H1 (cell line): ENCODE measurements at regions not wholly inside any gene's neighbourhood (a gene's known extent, or its start where the extent isn't known, plus 50 kb on each side); places are given as distances from the start of the nearest gene placed in this dataset.

ENCODE experiments used
- CTCF ChIA-PET: fragments of 300-600 bp; sonication (Branson Sonifier 250); formaldehyde crosslinking; loops from one replicate; lab custom pipeline; 2021; ENCODE audit not compliant: partially characterized antibody; lab: Charles Lee
- POLR2A ChIA-PET: fragments of 300-600 bp; sonication (Branson Sonifier 250); formaldehyde crosslinking; loops from one replicate; lab custom pipeline; 2021; ENCODE audit warnings: inconsistent platforms; ENCODE audit not compliant: partially characterized antibody; lab: Charles Lee
- DNase-seq, 2 experiments: peaks; one replicate each; pipeline versions ENCODE4 v3.0.0 to v3.0.0-alpha.2; 2010 to 2022; ENCODE audit warnings: low spot score in 2 of 2, low read depth in 1 of 2, mixed read lengths in 1 of 2
- FAIRE-seq: peaks from 2 replicates; lab custom pipeline; 2011; peaks lifted over from hg19 to GRCh38; lab: Jason Lieb, UNC
- H2AFZ ChIP-seq: 2 replicates; pipeline ENCODE4 v1.8.1; 2012; ENCODE audit warnings: low read length, inconsistent platforms
- H2AK5ac ChIP-seq: 2 replicates; pipeline ENCODE4 v1.6.1; 2013; ENCODE audit warnings: low read depth, low read length
- H2BK120ac ChIP-seq: replicated peaks from 2 replicates; pipeline ENCODE3; 2013; ENCODE audit warnings: low read depth, low read length, inconsistent platforms
- H2BK12ac ChIP-seq: 2 replicates; pipeline ENCODE4 v1.6.1; 2013; ENCODE audit warnings: low read depth, low read length
- H2BK15ac ChIP-seq: 2 replicates; pipeline ENCODE4 v1.6.1; 2013; ENCODE audit warnings: low read length
- H2BK20ac ChIP-seq: 2 replicates; pipeline ENCODE4 v1.6.1; 2013; ENCODE audit warnings: low read length
- H2BK5ac ChIP-seq: 2 replicates; pipeline ENCODE4 v1.6.1; 2013; ENCODE audit warnings: low read depth, low read length
- H3K14ac ChIP-seq: 2 replicates; pipeline ENCODE4 v1.6.1; 2013; ENCODE audit warnings: inconsistent platforms; ENCODE audit not compliant: insufficient read length
- H3K18ac ChIP-seq: 2 replicates; pipeline ENCODE4 v1.6.1; 2013; ENCODE audit warnings: low read length; ENCODE audit errors: extremely low read depth
- H3K23ac ChIP-seq: 2 replicates; pipeline ENCODE4 v1.6.1; 2013; ENCODE audit warnings: inconsistent platforms; ENCODE audit not compliant: insufficient read length
- H3K23me2 ChIP-seq: 2 replicates; pipeline ENCODE4 v1.6.1; 2013; ENCODE audit warnings: low read depth, low read length
- H3K27ac ChIP-seq: 2 replicates; pipeline ENCODE4 v1.6.1; 2011; ENCODE audit warnings: low read depth, low read length, inconsistent platforms
- H3K27me3 ChIP-seq, 4 experiments: replicated peaks in 1 of 4; 1 replicate in 1 of 4; 2 replicates in 3 of 4; pipeline versions ENCODE4 v1.6.1 to v1.8.1; 2011 to 2013; ENCODE audit warnings: low read length in 3 of 4, mild to moderate bottlenecking in 3 of 4, inconsistent platforms in 2 of 4, mixed read lengths in 2 of 4, moderate library complexity in 1 of 4; ENCODE audit not compliant: control insufficient read depth in 3 of 4, insufficient read depth in 3 of 4; ENCODE audit errors: extremely low read depth in 1 of 4
- H3K36me3 ChIP-seq, 4 experiments: 2 replicates each; pipeline versions ENCODE4 v1.6.1 to v1.8.1; 2011 to 2013; ENCODE audit warnings: mild to moderate bottlenecking in 4 of 4, low read length in 3 of 4, moderate library complexity in 2 of 4, control low read depth in 1 of 4, inconsistent platforms in 1 of 4; ENCODE audit not compliant: insufficient read depth in 4 of 4, control insufficient read depth in 2 of 4
- H3K4ac ChIP-seq: replicated peaks from 2 replicates; pipeline ENCODE3; 2013; ENCODE audit warnings: low read length, low read depth, mixed read lengths, inconsistent platforms; ENCODE audit not compliant: insufficient read length
- H3K4me1 ChIP-seq, 4 experiments: replicated peaks in 1 of 4; 1 replicate in 1 of 4; 2 replicates in 3 of 4; pipeline versions ENCODE4 v1.6.1 to v1.8.1; 2011 to 2013; ENCODE audit warnings: low read length in 3 of 4, inconsistent platforms in 2 of 4, mixed read lengths in 1 of 4; ENCODE audit not compliant: insufficient read depth in 4 of 4, control insufficient read depth in 3 of 4
- H3K4me2 ChIP-seq, 2 experiments: 2 replicates each; pipeline versions ENCODE4 v1.6.1 to v1.8.1; 2011 to 2013; ENCODE audit warnings: low read depth in 2 of 2, low read length in 2 of 2, control low read depth in 1 of 2, inconsistent platforms in 1 of 2, mild to moderate bottlenecking in 1 of 2; ENCODE audit not compliant: insufficient read depth in 1 of 2
- H3K4me3 ChIP-seq, 4 experiments: fragments of 200-600, 300-600 bp in 1 of 4; sonication (generic), shearing (Covaris generic), sonication (Bioruptor Twin) in 1 of 4; 2 replicates each; pipeline versions ENCODE4 v1.5.1 to v1.8.1; 2011 to 2016; ENCODE audit warnings: low read length in 4 of 4, low read depth in 3 of 4, control low read depth in 2 of 4, inconsistent platforms in 2 of 4, mild to moderate bottlenecking in 2 of 4, mixed read lengths in 1 of 4, moderate library complexity in 1 of 4; ENCODE audit not compliant: insufficient read depth in 2 of 4; ENCODE audit errors: extremely low read depth in 1 of 4
- H3K56ac ChIP-seq: replicated peaks from 2 replicates; pipeline ENCODE3; 2013; ENCODE audit warnings: low read depth, mild to moderate bottlenecking, mixed read lengths, low read length, inconsistent platforms; ENCODE audit not compliant: insufficient read length
- H3K79me1 ChIP-seq: 2 replicates; pipeline ENCODE4 v1.6.1; 2013; ENCODE audit warnings: low read depth, low read length, control low read depth
- H3K79me2 ChIP-seq, 2 experiments: 2 replicates each; pipeline versions ENCODE4 v1.6.1 to v1.8.1; 2012 to 2013; ENCODE audit warnings: low read length in 2 of 2, mild to moderate bottlenecking in 2 of 2, inconsistent platforms in 1 of 2; ENCODE audit not compliant: insufficient read depth in 2 of 2, control insufficient read depth in 1 of 2
- H3K9ac ChIP-seq, 4 experiments: replicated peaks in 1 of 4; 1 replicate in 1 of 4; 2 replicates in 3 of 4; pipeline versions ENCODE4 v1.6.1 to v1.8.1; 2011 to 2013; ENCODE audit warnings: low read depth in 3 of 4, low read length in 3 of 4, control low read depth in 2 of 4, mild to moderate bottlenecking in 2 of 4, moderate library complexity in 2 of 4, inconsistent platforms in 1 of 4; ENCODE audit errors: extremely low read depth in 1 of 4
- H3K9me3 ChIP-seq, 2 experiments: 2 replicates each; pipeline versions ENCODE4 v1.6.1 to v1.8.1; 2012 to 2013; ENCODE audit warnings: mild to moderate bottlenecking in 2 of 2, moderate library complexity in 2 of 2, control low read depth in 1 of 2, inconsistent platforms in 1 of 2, low read depth in 1 of 2, low read length in 1 of 2, mixed read lengths in 1 of 2; ENCODE audit not compliant: insufficient read depth in 2 of 2
- H4K20me1 ChIP-seq, 2 experiments: replicated peaks in 1 of 2; 2 replicates each; pipeline versions ENCODE3 to v1.8.1; 2011 to 2013; ENCODE audit warnings: inconsistent platforms in 2 of 2, low read length in 2 of 2, mild to moderate bottlenecking in 1 of 2; ENCODE audit not compliant: insufficient read depth in 2 of 2, control insufficient read depth in 1 of 2
- H4K5ac ChIP-seq: 2 replicates; pipeline ENCODE4 v1.6.1; 2013; ENCODE audit warnings: low read length, low read depth, mixed read lengths, inconsistent platforms; ENCODE audit not compliant: insufficient read length
- H4K8ac ChIP-seq: 2 replicates; pipeline ENCODE4 v1.8.0; 2013; ENCODE audit warnings: mild to moderate bottlenecking, moderate library complexity, low read length, inconsistent platforms; ENCODE audit not compliant: insufficient read depth; ENCODE audit errors: extremely low read depth
- H4K91ac ChIP-seq: replicated peaks from 2 replicates; pipeline ENCODE3; 2013; ENCODE audit warnings: low read length, mixed read lengths, inconsistent platforms; ENCODE audit not compliant: insufficient read length
- BCL11A ChIP-seq, 2 experiments: IDR thresholded peaks; one replicate each; pipeline ENCODE4 v1.6.1; 2011; ENCODE audit warnings: low read depth in 2 of 2, low read length in 2 of 2, mild to moderate bottlenecking in 2 of 2
- CTCF ChIP-seq, 3 experiments: IDR thresholded peaks; 1 replicate in 2 of 3; 2 replicates in 1 of 3; pipeline versions ENCODE4 v1.5.1 to v1.6.1; 2011; ENCODE audit warnings: low read length in 3 of 3, mild to moderate bottlenecking in 3 of 3, inconsistent platforms in 2 of 3, low read depth in 1 of 3, moderate library complexity in 1 of 3; ENCODE audit not compliant: insufficient read depth in 1 of 3; ENCODE audit errors: control extremely low read depth in 1 of 3
- EP300 ChIP-seq, 2 experiments: IDR thresholded peaks; 1 replicate in 1 of 2; 2 replicates in 1 of 2; pipeline ENCODE4 v1.6.1; 2011 to 2012; ENCODE audit warnings: low read depth in 2 of 2, low read length in 2 of 2, mild to moderate bottlenecking in 2 of 2, borderline replicate concordance in 1 of 2, inconsistent platforms in 1 of 2, moderate library complexity in 1 of 2
- HDAC6 ChIP-seq: IDR thresholded peaks from one replicate; pipeline ENCODE4 v1.7.1; 2012; ENCODE audit warnings: low read depth, mild to moderate bottlenecking, inconsistent platforms, low read length, moderate library complexity
- MAFK ChIP-seq: IDR thresholded peaks from 2 replicates; pipeline ENCODE4 v1.6.1; 2012; ENCODE audit warnings: low read depth, mild to moderate bottlenecking, improper control_type of control experiment, low read length
- POLR2AphosphoS5 ChIP-seq: IDR thresholded peaks from 2 replicates; pipeline ENCODE4 v1.6.1; 2011; ENCODE audit warnings: low read depth, low read length
- SIRT6 ChIP-seq: IDR thresholded peaks from one replicate; pipeline ENCODE4 v1.7.1; 2012; ENCODE audit warnings: low read length, inconsistent platforms
- WGBS, 2 experiments: shearing (Covaris generic) in 1 of 2; methylation state at CpG; one replicate each; pipeline versions ENCODE4 v1.1.6 to v1.1.7; 2013 to 2015; ENCODE audit warnings: low lambda C conversion rate in 2 of 2, mixed read lengths in 2 of 2, inconsistent platforms in 1 of 2, low coverage in 1 of 2, missing lambda C conversion rate in 1 of 2; ENCODE audit not compliant: insufficient replicate concordance in 2 of 2, insufficient coverage in 1 of 2, insufficient read length in 1 of 2; ENCODE audit errors: extremely low coverage in 1 of 2, missing lambda C conversion rate in 1 of 2; 5-methylcytosine and 5-hydroxymethylcytosine counted together

DNA sequence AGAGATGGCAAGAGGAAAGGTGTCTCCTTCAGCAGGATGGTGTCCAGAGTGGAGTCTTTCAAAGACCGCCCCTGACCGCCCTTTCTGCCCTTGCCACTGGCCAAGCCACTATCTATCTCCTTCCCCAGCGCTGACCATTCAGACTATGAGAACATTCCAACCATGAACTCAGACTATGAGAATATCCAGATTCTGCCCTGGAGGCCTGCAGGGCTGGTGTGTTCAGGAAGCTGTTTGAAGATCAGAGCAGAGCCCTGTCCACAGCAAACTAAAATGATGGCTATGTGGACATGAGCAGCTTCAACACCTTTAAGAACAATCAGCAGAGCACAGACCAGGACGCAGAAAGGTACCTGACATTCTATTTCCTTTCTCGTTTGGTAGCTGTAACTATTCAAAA, 57.3 kb upstream of the WNT7A start:
- no peak overlapping the region for H3K27ac ChIP-seq
- H3K79me1 ChIP-seq = no peaks in the 10 kb centered on the region
- no peaks in the 10 kb centered on the region for H3K36me3 ChIP-seq
- H4K8ac ChIP-seq = no peak overlapping the region
- H3K79me2 ChIP-seq = no peaks in the 10 kb centered on the region
- no peak overlapping the region for H2BK12ac ChIP-seq
- H3K14ac ChIP-seq = no peak overlapping the region
- CTCF ChIA-PET = interaction anchor here (0.7 kb wide), 1 partner anchor 437 kb away, joined by 6 read pairs; no protein-coding TSS in a partner anchor
- H3K9ac ChIP-seq = no peak overlapping the region
- H3K4me1 ChIP-seq = no peaks in the 10 kb centered on the region
- no peak overlapping the region for H3K4me2 ChIP-seq
- DNase-seq (no peak), FAIRE-seq (no peak)
- no peak overlapping the region for H2AK5ac ChIP-seq
- POLR2A ChIA-PET = no interaction called here
- H3K23me2 ChIP-seq = no peaks in the 10 kb centered on the region; the same call in 1 of the 2 replicates
- no peak overlapping the region for H2BK20ac ChIP-seq
- no peaks in the 10 kb centered on the region for H4K20me1 ChIP-seq
- H4K5ac ChIP-seq = no peak overlapping the region
- TF ChIP-seq SIRT6 (no peak), BCL11A (IDR thresholded peaks at IDR 0.05; ENCODE audit: low read depth in 2 of 2, low read length in 2 of 2) (no peak), POLR2AphosphoS5 (no peak), HDAC6 (no peak), EP300 (IDR thresholded peaks at IDR 0.05; ENCODE audit: borderline replicate concordance in 1 of 2, low read depth in 2 of 2, low read length in 2 of 2) (no peak), MAFK (no peak), CTCF (IDR thresholded peaks at IDR 0.05; ENCODE audit: control extremely low read depth in 1 of 3, insufficient read depth in 1 of 3, low read depth in 1 of 3, low read length in 3 of 3) (no peak)
- no peaks in the 10 kb centered on the region for H3K27me3 ChIP-seq
- 86% methylated on average over 5 of the region's 5 CpGs; no CpG with 5 or more reads in 1 of the 2 experiments for WGBS, 2 experiments
- H3K4ac ChIP-seq = no peak overlapping the region
- no peak overlapping the region for H2BK5ac ChIP-seq
- H3K4me3 ChIP-seq = no peak overlapping the region
- H3K56ac ChIP-seq = no peak overlapping the region
- peaks cover 9 to 29% of the 10 kb centered on the region in 2 experiments for H3K9me3 ChIP-seq
- H4K91ac ChIP-seq = no peak overlapping the region
- no peak overlapping the region for H3K18ac ChIP-seq
- no peak overlapping the region for H2AFZ ChIP-seq
- no peak overlapping the region for H2BK120ac ChIP-seq
- H2BK15ac ChIP-seq = no peak overlapping the region
- no peak overlapping the region for H3K23ac ChIP-seq
